ENCODE measurements at regions not wholly inside any gene's neighbourhood (a gene's known extent, or its start where the extent isn't known, plus 50 kb on each side); places are given as distances from the start of the nearest gene placed in this dataset.
"Not testable (repeated sequence)": the region's sequence is repeated elsewhere in the genome, so short reads cannot be mapped to it uniquely, and the experiment has no call there.

DNA sequence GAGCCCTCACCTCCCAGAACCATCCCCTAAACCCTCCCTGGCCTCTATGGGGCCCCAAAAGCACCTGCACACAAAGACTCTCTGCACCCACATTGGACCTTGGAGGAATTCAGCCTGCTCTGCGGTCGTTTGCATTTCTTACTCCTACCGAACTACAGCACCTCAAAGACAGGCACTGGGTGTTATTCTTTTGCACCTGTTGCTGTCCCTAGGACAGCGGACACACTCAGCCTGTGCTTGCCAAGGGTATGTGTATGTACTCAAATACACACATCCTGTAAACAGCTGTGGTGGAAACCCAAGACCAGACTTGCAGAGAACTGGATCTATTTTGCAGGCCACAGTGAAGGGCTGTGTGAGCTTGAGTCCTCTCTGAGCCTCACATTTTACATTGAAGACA, 54.2 kb upstream of the LGALS9B start:
- not testable (repeated sequence) for DNase-seq

DNA sequence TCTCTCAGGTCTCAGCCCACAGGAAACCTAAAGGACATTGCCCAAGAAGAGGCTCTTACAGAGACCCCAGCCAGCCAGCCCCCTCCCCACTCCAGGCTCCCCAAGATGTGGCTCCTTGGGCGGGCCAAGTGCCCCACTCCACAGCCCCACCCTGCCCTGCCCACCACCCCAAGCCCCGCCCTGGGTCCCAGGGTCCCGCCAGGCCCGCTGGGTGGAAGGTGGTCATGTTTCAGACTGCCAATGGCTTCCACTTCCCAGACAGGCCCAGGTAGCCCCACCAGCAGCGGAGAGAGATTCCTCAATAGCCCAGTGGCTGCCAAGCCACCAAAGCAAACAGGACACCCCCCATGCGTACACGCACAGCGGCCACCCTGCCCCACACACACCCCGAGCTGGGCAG, 51.1 kb upstream of the LGALS9B start:
- not testable (repeated sequence) for DNase-seq

DNA sequence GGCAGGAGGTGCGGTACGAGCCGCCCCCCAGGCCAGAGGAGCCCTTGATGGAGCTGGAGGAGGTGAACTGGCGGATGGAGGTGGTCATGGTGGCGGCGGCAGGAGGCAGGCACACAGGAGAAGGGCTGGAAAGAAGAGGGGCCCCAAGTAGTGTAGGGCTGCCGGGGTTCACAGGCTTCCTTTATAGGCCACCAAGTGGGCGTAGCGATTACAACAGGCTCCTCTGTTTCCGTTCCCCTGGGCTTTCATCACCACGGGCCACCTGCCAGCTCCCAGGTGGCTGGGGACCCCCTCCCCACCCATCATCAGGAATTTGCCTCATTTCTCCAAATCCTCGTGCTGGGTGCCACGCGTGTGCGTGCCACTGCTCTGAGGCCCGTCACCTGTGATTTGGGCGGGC, 50.1 kb upstream of the LGALS9B start:
- DNase-seq, result peak in 1 of 2 donors; percentile 24

Measured in CD4-positive, alpha-beta T cell treated with Interferon alpha-2 for 1 hour (primary cell).